ENCODE measurements at regions not wholly inside any gene's neighbourhood (a gene's known extent, or its start where the extent isn't known, plus 50 kb on each side); places are given as distances from the start of the nearest gene placed in this dataset.
"Not testable (repeated sequence)": the region's sequence is repeated elsewhere in the genome, so short reads cannot be mapped to it uniquely, and the experiment has no call there.

- H3K36me3 ChIP-seq (ENCODE audit: control insufficient read depth in 4 of 4, insufficient read depth in 4 of 4, low read length in 4 of 4): no peaks in the 10 kb centered on the region
- H3K9me3 ChIP-seq (ENCODE audit: control insufficient read depth in 4 of 4, insufficient read depth in 3 of 4, low read length in 3 of 4): peaks cover 0 to 9% (median 4%) of the 10 kb centered on the region in 4 donors
- H3K27me3 ChIP-seq (ENCODE audit: control insufficient read depth in 3 of 3, insufficient read depth in 3 of 3, low read length in 2 of 3): no peaks in the 10 kb centered on the region
- DNase-seq (no peak), ATAC-seq (ENCODE audit: insufficient read depth, low FRiP score) (no peak)
- no peak overlapping the region for H3K9ac ChIP-seq (ENCODE audit: insufficient read depth in 1 of 2, low read length in 2 of 2)
- peaks cover 0 to 13% (median 0%) of the 10 kb centered on the region in 5 donors for H3K4me1 ChIP-seq (ENCODE audit: control insufficient read depth in 5 of 5, insufficient read depth in 5 of 5, low read length in 5 of 5)
- 80 to 88% methylated on average over 4 of the region's 4 CpGs for WGBS, 2 donors
- TF ChIP-seq CTCF (IDR thresholded peaks at IDR 0.05; ENCODE audit: control extremely low read depth, extremely low read depth): no peak
- H3K27ac ChIP-seq (ENCODE audit: low read depth in 1 of 2, low read length in 1 of 2): no peak overlapping the region
- no peak overlapping the region for H3K4me3 ChIP-seq
Measured at GRCh38 chr2:16066261-16067036, 126.1 kb downstream of the MYCN start.

- ATAC-seq (ENCODE audit: insufficient read depth, low FRiP score); H3K9ac ChIP-seq (ENCODE audit: insufficient read depth in 1 of 2, low read length in 2 of 2); H3K27ac ChIP-seq (ENCODE audit: low read depth in 1 of 2, low read length in 1 of 2); H3K27me3 ChIP-seq (ENCODE audit: control insufficient read depth in 3 of 3, insufficient read depth in 3 of 3, low read length in 2 of 3); H3K4me3 ChIP-seq; H3K36me3 ChIP-seq (ENCODE audit: control insufficient read depth in 4 of 4, insufficient read depth in 4 of 4, low read length in 4 of 4); H3K9me3 ChIP-seq (ENCODE audit: control insufficient read depth in 4 of 4, insufficient read depth in 3 of 4, low read length in 3 of 4); DNase-seq: not testable (repeated sequence)
- peaks cover 0 to 11% (median 0%) of the 10 kb centered on the region in 5 donors for H3K4me1 ChIP-seq (ENCODE audit: control insufficient read depth in 5 of 5, insufficient read depth in 5 of 5, low read length in 5 of 5)
- 71 to 73% methylated on average over 4 of the region's 4 CpGs for WGBS, 2 donors
Measured at GRCh38 chr2:16065272-16066069, 125.1 kb downstream of the MYCN start.

GRCh38 chr2:16064745-16065144 is 124.4 kb downstream of the MYCN start:
- no peak for ATAC-seq (ENCODE audit: insufficient read depth, low FRiP score)
- WGBS, 2 donors: 79 to 87% methylated on average over 2 of the region's 2 CpGs

More at GRCh38 chr2:16064745-16065144, 124.4 kb downstream of the MYCN start:
- Histone ChIP-seq H3K36me3 (ENCODE audit: control insufficient read depth in 4 of 4, insufficient read depth in 4 of 4, low read length in 4 of 4) (no peaks in the 10 kb centered on the region), H3K27ac (ENCODE audit: low read depth in 1 of 2, low read length in 1 of 2) (no peak overlapping the region), H3K4me1 (ENCODE audit: control insufficient read depth in 5 of 5, insufficient read depth in 5 of 5, low read length in 5 of 5) (peaks cover 0 to 3% (median 0%) of the 10 kb centered on the region in 5 donors), H3K4me3 (no peak overlapping the region), H3K9ac (ENCODE audit: insufficient read depth in 1 of 2, low read length in 2 of 2) (no peak overlapping the region), H3K9me3 (ENCODE audit: control insufficient read depth in 4 of 4, insufficient read depth in 3 of 4, low read length in 3 of 4) (peaks cover 0 to 9% (median 4%) of the 10 kb centered on the region in 4 donors), H3K27me3 (ENCODE audit: control insufficient read depth in 3 of 3, insufficient read depth in 3 of 3, low read length in 2 of 3) (no peaks in the 10 kb centered on the region)
- no peak for TF ChIP-seq CTCF (IDR thresholded peaks at IDR 0.05; ENCODE audit: control extremely low read depth, extremely low read depth)
- no peak for DNase-seq
